ENCODE measurements at regions not wholly inside any gene's neighbourhood (a gene's known extent, or its start where the extent isn't known, plus 50 kb on each side); places are given as distances from the start of the nearest gene placed in this dataset.

DNA sequence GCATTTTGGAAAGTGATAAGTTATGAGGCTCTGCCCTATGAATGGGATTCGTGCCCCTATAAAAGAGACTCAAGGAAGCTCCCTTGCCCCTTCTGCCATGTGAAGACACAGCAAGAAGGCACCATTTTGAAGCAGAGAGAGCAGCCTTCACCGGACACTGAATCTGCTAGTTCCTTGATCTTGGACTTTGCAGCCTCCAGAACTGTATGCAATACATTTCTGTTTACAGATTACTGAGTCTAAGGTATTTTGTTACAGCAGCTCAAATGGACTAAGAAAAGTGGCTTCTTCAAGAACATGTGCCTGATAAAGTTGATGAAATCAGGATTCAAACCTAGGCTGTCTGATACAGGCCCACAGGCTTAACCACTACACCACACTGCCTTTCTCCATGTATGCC lies 131.6 kb upstream of the MAP3K1 start:
- intact Hi-C loops (cut with micrococcal nuclease), result loop anchor here in 1 of 2 donors (10.0 kb wide), 1 partner anchor 131 kb away; the partner anchor contains the start of gene MAP3K1
- no peak overlapping the region for H3K4me2 ChIP-seq (replicated peaks; ENCODE audit: extremely low read depth, low read length, poor library complexity, severe bottlenecking)
- H3K4me1 Mint-ChIP-seq, result peaks cover 70% of the 10 kb centered on the region
- no peak overlapping the region for H3K27ac ChIP-seq (ENCODE audit: low read depth in 1 of 2, low read length in 2 of 2)
- H3K4me1 ChIP-seq (ENCODE audit: control insufficient read depth in 1 of 2, insufficient read depth in 2 of 2, low read length in 2 of 2), result peaks cover 53 to 72% of the 10 kb centered on the region in 2 donors
- H3K79me2 ChIP-seq (ENCODE audit: insufficient read depth, low read length), result no peaks in the 10 kb centered on the region
- H3K27me3 ChIP-seq (ENCODE audit: control insufficient read depth in 2 of 2, insufficient read depth in 2 of 2, low read length in 2 of 2), result no peaks in the 10 kb centered on the region
- peaks cover 0 to 1% (median 0%) of the 10 kb centered on the region in 3 donors for H3K27me3 Mint-ChIP-seq (ENCODE audit: low read depth in 3 of 3)
- H2AFZ ChIP-seq (ENCODE audit: insufficient read depth, low read depth, low read length, poor library complexity, severe bottlenecking), result no peak overlapping the region
- H3K4me3 ChIP-seq (replicated peaks in 1 of 3; ENCODE audit: low read depth in 2 of 3, low read length in 3 of 3), result no peak overlapping the region
- TF ChIP-seq, protein P1, sequence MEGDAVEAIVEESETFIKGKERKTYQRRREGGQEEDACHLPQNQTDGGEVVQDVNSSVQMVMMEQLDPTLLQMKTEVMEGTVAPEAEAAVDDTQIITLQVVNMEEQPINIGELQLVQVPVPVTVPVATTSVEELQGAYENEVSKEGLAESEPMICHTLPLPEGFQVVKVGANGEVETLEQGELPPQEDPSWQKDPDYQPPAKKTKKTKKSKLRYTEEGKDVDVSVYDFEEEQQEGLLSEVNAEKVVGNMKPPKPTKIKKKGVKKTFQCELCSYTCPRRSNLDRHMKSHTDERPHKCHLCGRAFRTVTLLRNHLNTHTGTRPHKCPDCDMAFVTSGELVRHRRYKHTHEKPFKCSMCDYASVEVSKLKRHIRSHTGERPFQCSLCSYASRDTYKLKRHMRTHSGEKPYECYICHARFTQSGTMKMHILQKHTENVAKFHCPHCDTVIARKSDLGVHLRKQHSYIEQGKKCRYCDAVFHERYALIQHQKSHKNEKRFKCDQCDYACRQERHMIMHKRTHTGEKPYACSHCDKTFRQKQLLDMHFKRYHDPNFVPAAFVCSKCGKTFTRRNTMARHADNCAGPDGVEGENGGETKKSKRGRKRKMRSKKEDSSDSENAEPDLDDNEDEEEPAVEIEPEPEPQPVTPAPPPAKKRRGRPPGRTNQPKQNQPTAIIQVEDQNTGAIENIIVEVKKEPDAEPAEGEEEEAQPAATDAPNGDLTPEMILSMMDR (IDR thresholded peaks at IDR 0.05), result no peak
- H3K9ac ChIP-seq (ENCODE audit: insufficient read depth, low read length, poor library complexity, severe bottlenecking), result no peak overlapping the region
- H3K9me3 Mint-ChIP-seq, result peaks cover 0 to 6% (median 0%) of the 10 kb centered on the region in 7 donors
- H3K36me3 Mint-ChIP-seq, result peaks cover 0 to 4% of the 10 kb centered on the region in 2 donors
- 100% methylated on average over 2 of the region's 2 CpGs for WGBS (ENCODE audit: insufficient coverage)
- H3K4me3 Mint-ChIP-seq, result no peak overlapping the region
- H3K36me3 ChIP-seq (replicated peaks in 1 of 2; ENCODE audit: control insufficient read depth in 1 of 2, insufficient read depth in 2 of 2, low read length in 2 of 2), result no peaks in the 10 kb centered on the region
- no peak overlapping the region for H3K27ac Mint-ChIP-seq
- no peaks in the 10 kb centered on the region for H3K9me3 ChIP-seq (replicated peaks in 1 of 2; ENCODE audit: control insufficient read depth in 1 of 2, insufficient read depth in 1 of 2, low read length in 2 of 2)
- no peak for DNase-seq
- H4K20me1 ChIP-seq (ENCODE audit: insufficient read depth, low read length), result no peaks in the 10 kb centered on the region

- DNase-seq, result no peak
- WGBS (ENCODE audit: insufficient coverage), result no CpG with 5 or more reads among the region's 1 CpG
- Mint-ChIP-seq H3K4me1 (peaks cover 69% of the 10 kb centered on the region), H3K27me3 (ENCODE audit: low read depth in 3 of 3) (peaks cover 0 to 1% (median 0%) of the 10 kb centered on the region in 3 donors), H3K9me3 (peaks cover 0 to 6% (median 0%) of the 10 kb centered on the region in 7 donors), H3K36me3 (peaks cover 0 to 4% of the 10 kb centered on the region in 2 donors), H3K4me3 (no peak overlapping the region), H3K27ac (no peak overlapping the region)
- peaks cover 53 to 72% of the 10 kb centered on the region in 2 donors for H3K4me1 ChIP-seq (ENCODE audit: control insufficient read depth in 1 of 2, insufficient read depth in 2 of 2, low read length in 2 of 2)
- no peaks in the 10 kb centered on the region for H3K9me3 ChIP-seq (replicated peaks in 1 of 2; ENCODE audit: control insufficient read depth in 1 of 2, insufficient read depth in 1 of 2, low read length in 2 of 2)
- no peaks in the 10 kb centered on the region for H4K20me1 ChIP-seq (ENCODE audit: insufficient read depth, low read length)
- no peaks in the 10 kb centered on the region for H3K79me2 ChIP-seq (ENCODE audit: insufficient read depth, low read length)
- TF ChIP-seq, protein P1 (IDR thresholded peaks at IDR 0.05), result no peak
- H3K36me3 ChIP-seq (replicated peaks in 1 of 2; ENCODE audit: control insufficient read depth in 1 of 2, insufficient read depth in 2 of 2, low read length in 2 of 2), result no peaks in the 10 kb centered on the region
- no peak overlapping the region for H3K4me3 ChIP-seq (replicated peaks in 1 of 3; ENCODE audit: low read depth in 2 of 3, low read length in 3 of 3)
- no peak overlapping the region for H3K9ac ChIP-seq (ENCODE audit: insufficient read depth, low read length, poor library complexity, severe bottlenecking)
- no peak overlapping the region for H2AFZ ChIP-seq (ENCODE audit: insufficient read depth, low read depth, low read length, poor library complexity, severe bottlenecking)
- intact Hi-C loops (cut with micrococcal nuclease), result loop anchor here in 1 of 2 donors (10.0 kb wide), 1 partner anchor 132 kb away; the partner anchor contains the start of gene MAP3K1
- H3K27me3 ChIP-seq (ENCODE audit: control insufficient read depth in 2 of 2, insufficient read depth in 2 of 2, low read length in 2 of 2), result no peaks in the 10 kb centered on the region
- no peak overlapping the region for H3K27ac ChIP-seq (ENCODE audit: low read depth in 1 of 2, low read length in 2 of 2)
- no peak overlapping the region for H3K4me2 ChIP-seq (replicated peaks; ENCODE audit: extremely low read depth, low read length, poor library complexity, severe bottlenecking)
Measured at GRCh38 chr5:56683281-56683680, 132.1 kb upstream of the MAP3K1 start.
